Endothelial cell of umbilical vein (primary cell): ENCODE measurements at regions not wholly inside any gene's neighbourhood (a gene's known extent, or its start where the extent isn't known, plus 50 kb on each side); places are given as distances from the start of the nearest gene placed in this dataset.

Source experiments
- CTCF ChIP-seq, 2 donors: IDR thresholded peaks; 1 replicate in 1 of 2; 2 replicates in 1 of 2; pipeline ENCODE4 v1.5.1; 2011; ENCODE audit warnings: low read length in 2 of 2, mild to moderate bottlenecking in 2 of 2, moderate library complexity in 2 of 2, control low read depth in 1 of 2, inconsistent platforms in 1 of 2, low read depth in 1 of 2; ENCODE audit not compliant: insufficient read depth in 1 of 2; ENCODE audit errors: extremely low read depth in 1 of 2
- POLR2A ChIP-seq: IDR thresholded peaks from 2 replicates; pipeline ENCODE4 v1.6.1; 2012; ENCODE audit warnings: low read depth, mild to moderate bottlenecking, control low read depth, low read length

- TF ChIP-seq CTCF (IDR thresholded peaks at IDR 0.05; ENCODE audit: extremely low read depth in 1 of 2, insufficient read depth in 1 of 2, low read depth in 1 of 2, low read length in 2 of 2): no peak
- no peak for TF ChIP-seq POLR2A
These were observed 341.0 kb upstream of the TNRC6C start for GRCh38 chr17:77617516-77617915.
